BJ (cell line): ENCODE measurements at regions not wholly inside any gene's neighbourhood (a gene's known extent, or its start where the extent isn't known, plus 50 kb on each side); places are given as distances from the start of the nearest gene placed in this dataset.

Experiments
- CTCF ChIA-PET: fragments of 350-600 bp; formaldehyde crosslinking; extraction: SDS; loops from one replicate; lab custom pipeline; 2021; ENCODE audit warnings: antibody characterized with exemption, inconsistent platforms; lab: Yijun Ruan, JAX
- POLR2A ChIA-PET: fragments of 300-600 bp; sonication (Branson Sonifier 250); formaldehyde crosslinking; extraction: SDS; loops from one replicate; lab custom pipeline; 2021; ENCODE audit warnings: antibody characterized with exemption; lab: Charles Lee
- DNase-seq: peaks from one replicate; pipeline ENCODE4 v3.0.0-alpha.2; 2011; ENCODE audit warnings: low read depth
- H3K27me3 ChIP-seq: 2 replicates; pipeline ENCODE4 v1.6.0; 2011; ENCODE audit warnings: low read length; ENCODE audit not compliant: control insufficient read depth, insufficient read depth
- H3K36me3 ChIP-seq: 2 replicates; pipeline ENCODE4 v1.5.1; 2011; ENCODE audit warnings: low read length; ENCODE audit not compliant: control insufficient read depth, insufficient read depth
- H3K4me3 ChIP-seq: 2 replicates; pipeline ENCODE4 v1.5.1; 2011; ENCODE audit warnings: low read depth, mild to moderate bottlenecking, control low read depth, low read length
- TF ChIP-seq, protein P1 (sequence below): IDR thresholded peaks from 2 replicates; pipeline ENCODE4 v1.5.1; 2011; ENCODE audit warnings: low read depth, mild to moderate bottlenecking, control low read depth, inconsistent platforms, low read length, moderate library complexity; ENCODE audit not compliant: insufficient read depth

DNA sequence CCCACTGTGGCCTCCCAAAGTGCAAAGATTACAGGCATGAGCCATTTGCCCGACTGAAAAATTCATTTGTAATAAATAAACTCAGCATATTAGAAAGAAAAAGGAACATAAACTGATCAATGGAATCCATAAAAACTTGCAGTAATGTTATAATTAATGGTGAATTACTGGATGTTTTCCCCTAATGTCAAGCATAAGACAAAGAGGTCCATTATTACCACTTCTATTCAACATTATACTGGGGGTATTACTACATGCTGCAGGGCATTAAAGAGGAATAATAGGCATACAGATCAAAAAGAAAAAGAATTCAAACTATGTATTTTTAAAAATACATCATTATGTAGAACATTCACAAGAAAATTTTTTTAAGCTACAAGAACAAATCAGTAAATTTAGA is 926.8 kb downstream of the LRFN5 start:
- DNase-seq, result no peak
- ChIA-PET CTCF (no interaction called here), POLR2A (no interaction called here)

DNA sequence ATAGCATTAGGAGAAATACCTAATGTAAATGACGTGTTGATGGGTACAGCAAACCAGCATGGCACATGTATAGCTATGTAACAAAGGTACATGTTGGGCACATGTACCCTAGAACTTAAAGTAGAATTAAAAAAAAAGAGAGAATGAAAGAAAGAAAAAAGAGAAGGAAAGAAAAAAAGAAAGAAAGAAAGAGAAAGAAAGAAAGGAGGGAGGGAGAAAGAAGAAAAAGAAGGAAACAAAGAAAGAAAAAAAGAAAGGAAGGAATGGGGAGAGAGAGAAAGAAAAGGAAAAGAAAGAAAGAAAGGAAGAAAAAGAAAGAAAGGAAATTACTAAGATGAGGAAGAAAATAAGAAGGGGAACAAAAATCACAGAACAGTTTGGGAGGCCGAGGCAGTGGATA is 925.5 kb downstream of the LRFN5 start:
- ChIA-PET POLR2A (no interaction called here), CTCF (no interaction called here)
- H3K36me3 ChIP-seq, result no peaks in the 10 kb centered on the region
- TF ChIP-seq, protein P1, sequence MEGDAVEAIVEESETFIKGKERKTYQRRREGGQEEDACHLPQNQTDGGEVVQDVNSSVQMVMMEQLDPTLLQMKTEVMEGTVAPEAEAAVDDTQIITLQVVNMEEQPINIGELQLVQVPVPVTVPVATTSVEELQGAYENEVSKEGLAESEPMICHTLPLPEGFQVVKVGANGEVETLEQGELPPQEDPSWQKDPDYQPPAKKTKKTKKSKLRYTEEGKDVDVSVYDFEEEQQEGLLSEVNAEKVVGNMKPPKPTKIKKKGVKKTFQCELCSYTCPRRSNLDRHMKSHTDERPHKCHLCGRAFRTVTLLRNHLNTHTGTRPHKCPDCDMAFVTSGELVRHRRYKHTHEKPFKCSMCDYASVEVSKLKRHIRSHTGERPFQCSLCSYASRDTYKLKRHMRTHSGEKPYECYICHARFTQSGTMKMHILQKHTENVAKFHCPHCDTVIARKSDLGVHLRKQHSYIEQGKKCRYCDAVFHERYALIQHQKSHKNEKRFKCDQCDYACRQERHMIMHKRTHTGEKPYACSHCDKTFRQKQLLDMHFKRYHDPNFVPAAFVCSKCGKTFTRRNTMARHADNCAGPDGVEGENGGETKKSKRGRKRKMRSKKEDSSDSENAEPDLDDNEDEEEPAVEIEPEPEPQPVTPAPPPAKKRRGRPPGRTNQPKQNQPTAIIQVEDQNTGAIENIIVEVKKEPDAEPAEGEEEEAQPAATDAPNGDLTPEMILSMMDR, result no peak
- H3K4me3 ChIP-seq, result no peak overlapping the region
- no peak for DNase-seq
- H3K27me3 ChIP-seq, result no peaks in the 10 kb centered on the region

More for the DNA sequence above, 926.8 kb downstream of the LRFN5 start:
- no peaks in the 10 kb centered on the region for H3K36me3 ChIP-seq
- H3K27me3 ChIP-seq, result no peaks in the 10 kb centered on the region
- TF ChIP-seq, protein P1, result no peak
- no peak overlapping the region for H3K4me3 ChIP-seq

DNA sequence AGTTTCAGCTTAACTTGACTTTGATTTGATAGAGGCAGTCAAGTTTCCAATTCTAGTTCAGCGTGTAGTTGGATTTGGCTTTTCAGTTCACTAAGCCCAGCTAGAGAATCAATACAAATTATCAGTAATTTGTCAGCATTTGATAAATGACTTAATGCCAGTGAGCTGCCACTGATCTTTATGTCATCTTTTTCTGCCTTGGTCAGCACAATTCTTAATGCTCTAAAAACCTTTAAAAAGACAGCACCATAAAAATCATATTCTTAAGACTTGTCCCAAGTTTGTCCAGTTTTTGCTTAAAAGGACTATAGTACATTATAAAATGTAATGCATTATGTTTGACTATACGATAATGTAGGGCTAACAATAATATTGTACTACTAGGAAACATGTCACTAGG is 920.5 kb downstream of the LRFN5 start:
- TF ChIP-seq, protein P1, result no peak
- H3K36me3 ChIP-seq, result no peaks in the 10 kb centered on the region
- H3K27me3 ChIP-seq, result no peaks in the 10 kb centered on the region
- CTCF ChIA-PET, result no interaction called here
- POLR2A ChIA-PET, result no interaction called here
- no peak overlapping the region for H3K4me3 ChIP-seq
- no peak for DNase-seq

DNA sequence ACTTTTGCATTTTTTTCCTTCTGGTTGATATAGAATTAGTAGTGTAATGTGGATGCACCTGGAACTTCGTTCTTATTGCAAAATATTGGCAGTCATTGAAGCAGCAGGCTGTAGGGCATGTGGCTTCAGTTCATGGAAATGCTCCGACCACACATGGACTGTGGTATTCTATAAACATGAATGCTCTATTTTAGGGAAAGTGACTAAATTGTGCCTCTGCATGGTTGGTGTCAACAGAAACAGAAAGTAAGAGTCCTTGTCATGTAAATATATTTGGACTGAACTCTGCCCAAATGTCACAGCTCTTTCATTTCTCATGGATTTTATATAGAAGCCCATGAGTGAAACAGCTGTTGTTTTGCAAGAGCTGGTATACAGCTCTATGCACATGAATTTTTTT is 917.0 kb downstream of the LRFN5 start:
- Histone ChIP-seq H3K36me3 (no peaks in the 10 kb centered on the region), H3K27me3 (no peaks in the 10 kb centered on the region), H3K4me3 (no peak overlapping the region)
- POLR2A ChIA-PET, result no interaction called here
- TF ChIP-seq, protein P1, result no peak
- CTCF ChIA-PET, result no interaction called here
- DNase-seq, result no peak

DNA sequence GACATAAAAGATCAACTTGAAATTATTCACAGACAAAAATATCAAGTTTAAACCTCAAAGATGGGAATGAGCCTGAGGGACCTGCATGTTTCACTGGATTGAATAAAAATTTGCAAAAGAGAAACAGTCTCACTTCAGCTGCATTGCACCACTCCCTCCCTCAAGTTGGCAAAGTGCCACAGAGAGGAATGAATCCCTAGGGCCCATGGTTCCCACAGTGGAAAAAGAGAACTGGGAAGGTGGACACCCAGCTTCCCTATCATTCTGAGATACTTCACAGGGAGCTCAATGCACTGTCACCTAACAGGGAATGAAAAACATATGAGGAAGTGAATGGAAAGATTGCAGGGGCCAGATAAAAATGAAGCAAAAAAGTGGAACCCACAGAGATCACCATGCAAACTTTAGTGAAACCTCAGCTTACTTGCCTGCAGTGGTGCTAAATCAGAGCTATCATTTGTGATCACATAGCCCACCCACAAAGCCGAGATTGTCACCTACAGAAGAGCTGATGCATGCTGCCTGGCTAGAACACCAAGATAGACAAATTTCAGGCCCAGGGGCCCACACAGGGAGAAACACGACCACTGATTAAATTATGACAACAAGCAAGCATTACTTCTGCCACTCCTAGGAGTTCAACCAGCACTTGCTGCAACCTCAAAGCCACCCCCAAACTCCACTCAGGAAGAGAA is 911.3 kb downstream of the LRFN5 start:
- H3K36me3 ChIP-seq, result no peaks in the 10 kb centered on the region
- H3K27me3 ChIP-seq, result no peaks in the 10 kb centered on the region
- ChIA-PET CTCF (no interaction called here), POLR2A (no interaction called here)
- no peak for DNase-seq
- TF ChIP-seq, protein P1, result no peak
- H3K4me3 ChIP-seq, result no peak overlapping the region
